SU-DHL-6 (cell line): ENCODE measurements at regions not wholly inside any gene's neighbourhood (a gene's known extent, or its start where the extent isn't known, plus 50 kb on each side); places are given as distances from the start of the nearest gene placed in this dataset.

ENCODE experiments used
- H2AFZ ChIP-seq: fragments of 200-600 bp; sonication (generic); 2 replicates; pipeline ENCODE4 v1.6.1; 2014; ENCODE audit warnings: low read depth, mild to moderate bottlenecking, moderate library complexity, mixed read lengths, antibody characterized with exemption, low read length; ENCODE audit not compliant: severe bottlenecking
- H3F3A ChIP-seq: fragments of 200-600 bp; shearing (Covaris generic); 2 replicates; pipeline ENCODE4 v1.6.0; 2016; ENCODE audit warnings: antibody characterized with exemption, mild to moderate bottlenecking; ENCODE audit not compliant: insufficient read depth
- H3K27ac ChIP-seq: fragments of 200-600 bp; sonication (generic); 2 replicates; pipeline ENCODE4 v1.5.1; 2016; ENCODE audit warnings: low read depth, mild to moderate bottlenecking, low read length, moderate library complexity, mixed read lengths
- H3K27me3 ChIP-seq: fragments of 200-600 bp; sonication (generic), shearing (Covaris generic); 2 replicates; pipeline ENCODE4 v1.6.0; 2014; ENCODE audit warnings: mild to moderate bottlenecking, low read length
- H3K36me3 ChIP-seq: fragments of 200-600 bp; sonication (generic); 2 replicates; pipeline ENCODE4 v1.6.1; 2014; ENCODE audit warnings: mild to moderate bottlenecking, low read length, mixed read lengths
- H3K4me2 ChIP-seq: fragments of 300-600, 200-600 bp; shearing (Covaris generic), sonication (generic); 2 replicates; pipeline ENCODE4 v1.6.0; 2014; ENCODE audit warnings: low read length, low read depth, mild to moderate bottlenecking; ENCODE audit not compliant: poor library complexity, severe bottlenecking
- H3K4me3 ChIP-seq: fragments of 200-600 bp; sonication (generic); 2 replicates; pipeline ENCODE4 v1.5.1; 2014; ENCODE audit warnings: antibody characterized with exemption, low read length, mild to moderate bottlenecking, mixed read lengths; ENCODE audit not compliant: insufficient read depth, poor library complexity, severe bottlenecking
- H3K79me2 ChIP-seq: fragments of 200-600 bp; sonication (generic); 2 replicates; pipeline ENCODE4 v1.6.1; 2014; ENCODE audit warnings: mild to moderate bottlenecking, low read length, moderate library complexity; ENCODE audit not compliant: insufficient read depth
- H3K9ac ChIP-seq: fragments of 200-600 bp; sonication (generic); 2 replicates; pipeline ENCODE4 v1.7.0; 2014; ENCODE audit warnings: mild to moderate bottlenecking, low read length
- H3K9me2 ChIP-seq: fragments of 200-600 bp; sonication (generic); replicated peaks from 2 replicates; pipeline ENCODE4 v1.6.1; 2014; ENCODE audit warnings: low read length; ENCODE audit not compliant: insufficient read depth
- H3K9me3 ChIP-seq: fragments of 200-600 bp; sonication (generic); 2 replicates; pipeline ENCODE4 v1.6.1; 2014; ENCODE audit warnings: low read length, mixed read lengths; ENCODE audit not compliant: insufficient read depth
- H4K20me1 ChIP-seq: fragments of 200-600 bp; sonication (generic); 2 replicates; pipeline ENCODE4 v1.6.1; 2014; ENCODE audit warnings: low read depth, mild to moderate bottlenecking, antibody characterized with exemption, low read length, moderate library complexity, mixed read lengths
- CTCF ChIP-seq: fragments of 200-600 bp; sonication (generic); IDR thresholded peaks from one replicate; pipeline ENCODE4 v1.5.1; 2017; ENCODE audit warnings: antibody characterized with exemption, mild to moderate bottlenecking, low read length, moderate library complexity; ENCODE audit not compliant: insufficient read depth, poor library complexity, severe bottlenecking
- EZH2phosphoT487 ChIP-seq: fragments of 200-600 bp; sonication (generic), shearing (Covaris generic); conservative IDR thresholded peaks from 2 replicates; pipeline ENCODE4 v1.6.1; 2018; ENCODE audit warnings: mild to moderate bottlenecking, antibody characterized with exemption, low read length, moderate library complexity, mixed read lengths

DNA sequence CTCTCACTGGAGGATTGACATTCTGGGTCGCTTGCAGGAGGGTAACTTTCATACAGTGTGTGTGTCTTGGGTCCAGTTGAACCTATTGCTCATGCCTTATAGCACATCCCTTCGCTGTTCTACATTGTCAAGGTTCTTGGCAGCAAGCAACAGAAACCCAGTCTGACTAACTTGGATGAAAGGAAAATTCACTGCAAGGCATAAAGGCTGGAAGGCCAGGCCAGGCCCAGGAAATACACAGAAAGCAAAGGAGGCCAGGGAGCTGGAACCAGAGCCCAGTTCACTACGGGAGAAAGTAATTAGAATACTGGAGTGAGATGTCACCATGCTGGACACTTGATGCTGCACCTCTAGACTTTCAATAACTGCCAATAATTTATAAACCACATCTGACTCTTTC, 353.8 kb upstream of the GATB start:
- Histone ChIP-seq H3K27me3 (no peaks in the 10 kb centered on the region), H3K79me2 (no peaks in the 10 kb centered on the region), H2AFZ (no peak overlapping the region), H3K4me2 (no peak overlapping the region), H3K9ac (no peak overlapping the region), H3K4me3 (no peak overlapping the region), H3K27ac (no peak overlapping the region), H4K20me1 (no peaks in the 10 kb centered on the region), H3K36me3 (no peaks in the 10 kb centered on the region), H3K9me3 (no peaks in the 10 kb centered on the region), H3F3A (no peaks in the 10 kb centered on the region), H3K9me2 (no peaks in the 10 kb centered on the region)
- no peak for TF ChIP-seq EZH2phosphoT487
- no peak for TF ChIP-seq CTCF

DNA sequence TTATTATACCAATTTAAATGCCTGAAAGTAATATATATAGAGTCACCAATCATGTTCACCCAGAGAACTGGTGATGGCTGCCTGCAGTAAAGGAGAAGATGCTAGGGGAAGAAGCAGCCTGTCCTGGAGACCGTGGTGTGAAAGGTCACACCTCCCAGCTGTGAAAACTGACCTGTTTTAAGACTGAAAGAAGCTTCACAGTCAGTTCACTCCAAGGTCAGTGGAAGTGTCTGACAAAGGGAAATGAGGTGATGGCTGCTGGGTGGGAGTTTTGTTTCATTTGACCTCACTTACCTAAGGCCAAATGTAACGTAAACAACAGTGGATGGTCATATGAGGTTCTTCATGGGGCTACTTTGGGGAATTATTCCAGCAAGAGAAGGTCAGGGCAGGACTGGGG, 352.1 kb upstream of the GATB start:
- TF ChIP-seq EZH2phosphoT487, result no peak

DNA sequence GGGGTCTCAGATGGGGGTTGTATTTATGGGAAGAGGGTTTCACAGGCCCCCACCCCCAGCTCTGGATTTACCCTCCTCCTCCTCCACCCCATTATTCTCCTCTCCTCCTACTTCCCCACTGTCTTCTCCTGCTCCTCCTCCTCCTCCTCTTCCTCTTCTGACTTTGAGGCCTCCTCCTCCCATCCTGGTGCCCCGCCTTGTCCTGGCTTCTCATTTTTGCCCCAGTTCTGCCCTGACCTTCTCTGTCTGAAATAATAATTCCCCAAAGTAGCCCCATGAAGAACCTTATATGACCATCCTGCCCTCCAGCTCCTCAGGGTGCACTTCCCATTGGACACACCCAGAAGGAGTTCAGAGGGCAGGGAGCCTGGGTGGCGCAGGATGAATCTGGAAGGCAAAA, 351.4 kb upstream of the GATB start:
- H2AFZ ChIP-seq, result no peak overlapping the region
- no peaks in the 10 kb centered on the region for H3K9me3 ChIP-seq
- no peaks in the 10 kb centered on the region for H3K9me2 ChIP-seq
- H3K9ac ChIP-seq, result no peak overlapping the region
- no peaks in the 10 kb centered on the region for H3F3A ChIP-seq
- no peak overlapping the region for H3K27ac ChIP-seq
- no peaks in the 10 kb centered on the region for H4K20me1 ChIP-seq
- no peak overlapping the region for H3K4me3 ChIP-seq
- TF ChIP-seq CTCF (no peak), EZH2phosphoT487 (no peak)
- no peak overlapping the region for H3K4me2 ChIP-seq
- no peaks in the 10 kb centered on the region for H3K36me3 ChIP-seq
- H3K79me2 ChIP-seq, result no peaks in the 10 kb centered on the region
- no peaks in the 10 kb centered on the region for H3K27me3 ChIP-seq

More for the DNA sequence above, 352.1 kb upstream of the GATB start:
- Histone ChIP-seq H3F3A (no peaks in the 10 kb centered on the region), H3K4me2 (no peak overlapping the region), H3K9ac (no peak overlapping the region), H3K36me3 (no peaks in the 10 kb centered on the region), H3K4me3 (no peak overlapping the region), H3K27ac (no peak overlapping the region), H3K9me3 (no peaks in the 10 kb centered on the region), H4K20me1 (no peaks in the 10 kb centered on the region), H3K79me2 (no peaks in the 10 kb centered on the region), H3K27me3 (no peaks in the 10 kb centered on the region), H2AFZ (no peak overlapping the region), H3K9me2 (no peaks in the 10 kb centered on the region)

- H3K9ac ChIP-seq, result no peak overlapping the region
- H3K9me2 ChIP-seq, result no peaks in the 10 kb centered on the region
- H3K79me2 ChIP-seq, result no peaks in the 10 kb centered on the region
- no peaks in the 10 kb centered on the region for H3K27me3 ChIP-seq
- no peak overlapping the region for H3K27ac ChIP-seq
- no peaks in the 10 kb centered on the region for H3K36me3 ChIP-seq
- no peak overlapping the region for H3K4me3 ChIP-seq
- H2AFZ ChIP-seq, result no peak overlapping the region
- TF ChIP-seq CTCF (no peak), EZH2phosphoT487 (no peak)
- no peaks in the 10 kb centered on the region for H3F3A ChIP-seq
- H3K9me3 ChIP-seq, result no peaks in the 10 kb centered on the region
- no peaks in the 10 kb centered on the region for H4K20me1 ChIP-seq
- H3K4me2 ChIP-seq, result no peak overlapping the region
These were observed 350.0 kb upstream of the GATB start for GRCh38 chr4:152110780-152111179.
